GM21737 (cell line): ENCODE measurements at regions not wholly inside any gene's neighbourhood (a gene's known extent, or its start where the extent isn't known, plus 50 kb on each side); places are given as distances from the start of the nearest gene placed in this dataset.
"Not testable (repeated sequence)": the region's sequence is repeated elsewhere in the genome, so short reads cannot be mapped to it uniquely, and the experiment has no call there.

Source experiments
- ATAC-seq: cut with Tn5 transposase; IDR thresholded peaks from one replicate; pipeline ENCODE4 v1.9.1; 2021; ENCODE audit warnings: mild to moderate bottlenecking, moderate library complexity; ENCODE audit not compliant: unreplicated experiment

GRCh38 chr4:107562316-107562715, 157.7 kb downstream of the PAPSS1 start:
- ATAC-seq = no peak

GRCh38 chr4:107561481-107561880, 158.6 kb downstream of the PAPSS1 start:
- ATAC-seq = no peak

GRCh38 chr4:107559653-107560052, 160.4 kb downstream of the PAPSS1 start:
- ATAC-seq = no peak

GRCh38 chr4:107552306-107552705, 167.7 kb downstream of the PAPSS1 start:
- no peak for ATAC-seq

GRCh38 chr4:107548211-107548905, 171.7 kb downstream of the PAPSS1 start:
- ATAC-seq = no peak

GRCh38 chr4:107546638-107547037, 173.4 kb downstream of the PAPSS1 start:
- no peak for ATAC-seq

GRCh38 chr4:107541511-107541910, 178.5 kb downstream of the PAPSS1 start:
- ATAC-seq = no peak

GRCh38 chr4:107531927-107532326, 188.1 kb downstream of the PAPSS1 start:
- ATAC-seq = no peak

- no peak for ATAC-seq
These were observed 199.7 kb downstream of the PAPSS1 start for GRCh38 chr4:107520368-107520767.

- ATAC-seq = no peak
These were observed 201.0 kb downstream of the PAPSS1 start for GRCh38 chr4:107519053-107519452.

GRCh38 chr4:107518076-107518475, 202.0 kb downstream of the PAPSS1 start:
- no peak for ATAC-seq

- ATAC-seq = no peak
These were observed 207.5 kb downstream of the PAPSS1 start for GRCh38 chr4:107512549-107512948.

GRCh38 chr4:107509615-107510014, 210.4 kb downstream of the PAPSS1 start:
- no peak for ATAC-seq

- no peak for ATAC-seq
These were observed 219.5 kb downstream of the PAPSS1 start for GRCh38 chr4:107500551-107500950.

GRCh38 chr4:107497054-107497453, 223.0 kb downstream of the PAPSS1 start:
- ATAC-seq = no peak

GRCh38 chr4:107492566-107492965, 227.5 kb downstream of the PAPSS1 start:
- ATAC-seq = no peak

- ATAC-seq = no peak
These were observed 229.9 kb downstream of the PAPSS1 start for GRCh38 chr4:107490116-107490515.

GRCh38 chr4:107483621-107484020, 236.4 kb downstream of the PAPSS1 start:
- ATAC-seq = not testable (repeated sequence)

GRCh38 chr4:107482546-107482945, 237.5 kb downstream of the PAPSS1 start:
- no peak for ATAC-seq

- ATAC-seq = no peak
These were observed 241.6 kb downstream of the PAPSS1 start for GRCh38 chr4:107478327-107478980.

- no peak for ATAC-seq
These were observed 246.9 kb downstream of the PAPSS1 start for GRCh38 chr4:107473126-107473525.

- ATAC-seq = no peak
These were observed 247.6 kb downstream of the PAPSS1 start for GRCh38 chr4:107472265-107472948.
